GM10266 (cell line): ENCODE measurements at regions not wholly inside any gene's neighbourhood (a gene's known extent, or its start where the extent isn't known, plus 50 kb on each side); places are given as distances from the start of the nearest gene placed in this dataset.
"Not testable (repeated sequence)": the region's sequence is repeated elsewhere in the genome, so short reads cannot be mapped to it uniquely, and the experiment has no call there.

Experiments
- DNase-seq: peaks from one replicate; pipeline ENCODE4 v3.0.0; 2012; ENCODE audit errors: extremely low spot score
- CTCF ChIP-seq: IDR thresholded peaks from 2 replicates; pipeline ENCODE4 v1.5.1; 2012; ENCODE audit warnings: mild to moderate bottlenecking, low read depth; ENCODE audit not compliant: control insufficient read depth, insufficient read depth; ENCODE audit errors: missing control alignments

GRCh38 chr7:91609525-91609924 is 271.0 kb downstream of the MTERF1 start:
- DNase-seq, result no peak
- peak; percentile 14 for TF ChIP-seq CTCF

- no peak for TF ChIP-seq CTCF
- no peak for DNase-seq
Observed at GRCh38 chr7:91614431-91614830, 266.1 kb downstream of the MTERF1 start.

GRCh38 chr7:91618776-91619765 is 261.4 kb downstream of the MTERF1 start:
- TF ChIP-seq CTCF, result no peak
- DNase-seq, result no peak

- no peak for TF ChIP-seq CTCF
- no peak for DNase-seq
Observed at GRCh38 chr7:91620827-91621226, 259.7 kb downstream of the MTERF1 start.

- DNase-seq, result not testable (repeated sequence)
Observed at GRCh38 chr7:91627324-91627723, 253.2 kb downstream of the MTERF1 start.

- DNase-seq, result no peak
- no peak for TF ChIP-seq CTCF
Observed at GRCh38 chr7:91628742-91629141, 251.8 kb downstream of the MTERF1 start.

- no peak for DNase-seq
- TF ChIP-seq CTCF, result no peak
Observed at GRCh38 chr7:91630581-91631380, 249.7 kb downstream of the MTERF1 start.
